ENCODE measurements at regions not wholly inside any gene's neighbourhood (a gene's known extent, or its start where the extent isn't known, plus 50 kb on each side); places are given as distances from the start of the nearest gene placed in this dataset.

DNA sequence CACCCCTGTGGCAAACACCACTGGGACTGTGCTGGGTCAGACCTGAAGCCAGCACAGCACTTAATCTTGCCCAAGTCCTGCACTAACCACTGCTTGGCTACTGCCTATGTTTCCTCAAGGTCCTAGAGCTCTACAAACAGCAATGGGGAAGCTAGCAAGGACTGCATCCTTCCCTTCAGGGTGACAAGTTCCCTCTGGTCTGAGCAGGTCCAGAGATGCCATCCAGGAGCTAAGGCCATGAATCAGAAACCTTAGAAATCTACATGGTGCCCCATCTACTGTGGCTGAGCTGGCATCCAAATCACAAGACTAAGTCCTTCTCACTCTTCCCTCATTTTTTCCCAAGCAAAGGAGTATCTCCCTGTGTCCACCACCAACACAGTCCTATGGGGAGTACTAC, 239.7 kb upstream of the UGT8 start:
- Mint-ChIP-seq H3K4me3 (no peak overlapping the region), H3K27ac (no peak overlapping the region), H3K9me3 (no peaks in the 10 kb centered on the region), H3K27me3 (no peaks in the 10 kb centered on the region), H3K4me1 (ENCODE audit: low read depth in 2 of 2) (peaks cover 0 to 4% of the 10 kb centered on the region in 2 donors), H3K36me3 (ENCODE audit: insufficient read depth) (no peaks in the 10 kb centered on the region)
- no peak for ATAC-seq (replicated peaks)
- DNase-seq, result no peak

DNA sequence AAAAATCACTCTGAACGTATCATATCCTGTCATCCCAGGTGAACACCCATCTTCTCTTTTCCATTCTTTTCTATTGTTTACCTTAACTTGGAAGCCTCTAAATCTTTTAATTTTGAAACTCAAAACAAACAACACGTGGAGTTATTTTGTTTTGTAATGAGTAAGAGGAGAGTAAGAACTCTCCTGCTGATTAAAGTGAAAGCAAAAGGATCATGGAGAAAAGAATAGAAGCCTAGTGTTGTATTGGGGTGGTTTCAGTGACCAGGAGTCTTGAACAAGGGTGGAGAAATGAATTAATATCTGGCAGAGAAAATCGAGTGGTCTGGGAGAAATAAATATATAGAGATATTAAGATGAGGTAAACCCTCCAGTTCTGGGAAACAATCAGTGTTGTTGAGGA, 237.4 kb upstream of the UGT8 start:
- no peaks in the 10 kb centered on the region for H3K36me3 Mint-ChIP-seq (ENCODE audit: insufficient read depth)
- no peak for ATAC-seq (replicated peaks)
- H3K9me3 Mint-ChIP-seq, result no peaks in the 10 kb centered on the region
- H3K4me1 Mint-ChIP-seq (ENCODE audit: low read depth in 2 of 2), result peaks cover 0 to 4% of the 10 kb centered on the region in 2 donors
- no peak for DNase-seq
- H3K27me3 Mint-ChIP-seq, result no peaks in the 10 kb centered on the region
- no peak overlapping the region for H3K4me3 Mint-ChIP-seq
- H3K27ac Mint-ChIP-seq, result no peak overlapping the region

DNA sequence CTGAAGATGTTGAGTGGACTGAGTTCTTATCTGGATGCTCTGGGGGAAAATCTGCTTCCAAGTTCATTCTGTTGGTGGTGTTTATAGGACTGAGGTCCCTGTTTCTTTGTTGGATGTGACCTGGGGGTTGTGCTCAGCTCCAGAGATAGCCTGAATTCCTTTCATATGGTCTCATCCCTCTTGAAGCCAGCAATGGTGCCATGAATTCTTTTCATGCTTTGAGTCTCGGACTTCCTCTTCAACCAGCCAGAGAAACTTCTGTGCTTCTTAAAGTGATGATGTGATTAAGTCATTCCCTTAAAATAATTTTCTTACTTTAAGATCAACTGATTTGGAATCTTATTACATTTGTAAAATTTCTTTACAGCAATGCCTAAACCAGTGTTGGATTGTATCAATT, 233.8 kb upstream of the UGT8 start:
- Mint-ChIP-seq H3K27ac (no peak overlapping the region), H3K4me1 (ENCODE audit: low read depth in 2 of 2) (peaks cover 0 to 4% of the 10 kb centered on the region in 2 donors), H3K27me3 (no peaks in the 10 kb centered on the region), H3K9me3 (no peaks in the 10 kb centered on the region), H3K36me3 (ENCODE audit: insufficient read depth) (no peaks in the 10 kb centered on the region), H3K4me3 (no peak overlapping the region)
- DNase-seq (no peak), ATAC-seq (replicated peaks) (no peak)

DNA sequence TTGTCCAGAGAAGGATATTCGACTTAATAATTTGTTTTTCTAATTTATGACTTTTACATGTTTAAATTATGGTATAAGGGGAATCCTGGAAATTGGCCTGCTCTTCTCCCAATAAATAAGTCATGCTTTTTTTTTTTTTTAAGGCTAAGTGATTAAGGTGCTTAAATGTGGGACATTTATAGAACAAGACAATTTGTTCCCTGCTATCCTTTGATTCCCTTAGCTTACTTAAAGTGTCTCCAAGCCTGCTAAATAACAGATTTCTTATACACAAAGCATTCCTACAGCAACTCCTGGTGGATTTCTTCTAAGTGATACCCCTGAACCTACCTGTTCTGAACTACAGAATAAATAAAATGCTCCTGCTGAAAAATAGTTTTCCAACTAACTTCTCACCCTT, 233.0 kb upstream of the UGT8 start:
- H3K4me3 Mint-ChIP-seq, result no peak overlapping the region
- no peaks in the 10 kb centered on the region for H3K9me3 Mint-ChIP-seq
- ATAC-seq (replicated peaks), result no peak

DNA sequence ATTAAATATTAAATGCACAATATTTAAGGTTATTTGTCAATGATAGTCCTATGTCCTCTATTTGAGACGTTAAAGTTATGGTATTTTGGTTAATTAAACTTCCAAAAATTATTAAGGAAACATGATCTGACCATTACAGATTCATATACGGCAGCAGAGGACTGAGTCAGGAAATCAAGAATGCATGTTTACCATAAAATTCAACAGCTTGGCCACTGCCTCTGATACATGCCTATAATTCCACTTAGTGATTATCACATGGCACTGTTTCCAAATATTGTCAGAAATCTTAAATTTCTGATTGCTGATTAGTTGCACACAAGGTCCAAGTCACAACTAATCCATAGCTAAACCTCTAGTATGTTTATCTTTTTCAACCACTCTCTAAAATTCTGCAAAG, 232.2 kb upstream of the UGT8 start:
- H3K9me3 Mint-ChIP-seq, result no peaks in the 10 kb centered on the region
- H3K27me3 Mint-ChIP-seq, result no peaks in the 10 kb centered on the region
- DNase-seq, result no peak
- no peaks in the 10 kb centered on the region for H3K36me3 Mint-ChIP-seq (ENCODE audit: insufficient read depth)
- ATAC-seq (replicated peaks), result no peak
- H3K27ac Mint-ChIP-seq, result no peak overlapping the region
- peaks cover 0 to under 1% of the 10 kb centered on the region in 2 donors for H3K4me1 Mint-ChIP-seq (ENCODE audit: low read depth in 2 of 2)
- no peak overlapping the region for H3K4me3 Mint-ChIP-seq

More for the DNA sequence above, 233.0 kb upstream of the UGT8 start:
- Mint-ChIP-seq H3K36me3 (ENCODE audit: insufficient read depth) (no peaks in the 10 kb centered on the region), H3K27me3 (no peaks in the 10 kb centered on the region), H3K4me1 (ENCODE audit: low read depth in 2 of 2) (peaks cover 0 to 4% of the 10 kb centered on the region in 2 donors), H3K27ac (no peak overlapping the region)
- DNase-seq, result no peak

DNA sequence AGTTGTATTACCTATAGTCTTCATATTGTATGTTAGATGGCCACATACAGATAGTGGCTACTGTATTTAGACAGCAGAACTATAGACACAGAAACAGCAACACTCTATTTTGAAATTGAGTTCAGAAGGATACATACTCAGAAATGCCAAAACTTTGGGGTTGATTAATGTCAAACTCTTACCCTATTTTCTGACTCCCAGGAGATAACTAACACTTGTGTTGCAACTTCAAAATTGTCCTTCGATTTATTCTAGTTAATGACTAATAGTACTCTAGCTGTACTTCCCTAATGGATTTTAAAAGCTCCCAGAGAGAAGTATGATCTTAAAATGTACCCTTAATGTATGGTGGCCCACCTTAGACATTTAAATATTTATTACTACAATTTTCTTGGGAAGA, 229.9 kb upstream of the UGT8 start:
- no peaks in the 10 kb centered on the region for H3K4me1 Mint-ChIP-seq (ENCODE audit: low read depth in 2 of 2)
- no peak for ATAC-seq (replicated peaks)
- no peak overlapping the region for H3K4me3 Mint-ChIP-seq
- no peaks in the 10 kb centered on the region for H3K9me3 Mint-ChIP-seq
- DNase-seq, result no peak
- H3K27ac Mint-ChIP-seq, result no peak overlapping the region
- H3K27me3 Mint-ChIP-seq, result peaks cover 0 to 6% of the 10 kb centered on the region in 2 donors
- H3K36me3 Mint-ChIP-seq (ENCODE audit: insufficient read depth), result no peaks in the 10 kb centered on the region

DNA sequence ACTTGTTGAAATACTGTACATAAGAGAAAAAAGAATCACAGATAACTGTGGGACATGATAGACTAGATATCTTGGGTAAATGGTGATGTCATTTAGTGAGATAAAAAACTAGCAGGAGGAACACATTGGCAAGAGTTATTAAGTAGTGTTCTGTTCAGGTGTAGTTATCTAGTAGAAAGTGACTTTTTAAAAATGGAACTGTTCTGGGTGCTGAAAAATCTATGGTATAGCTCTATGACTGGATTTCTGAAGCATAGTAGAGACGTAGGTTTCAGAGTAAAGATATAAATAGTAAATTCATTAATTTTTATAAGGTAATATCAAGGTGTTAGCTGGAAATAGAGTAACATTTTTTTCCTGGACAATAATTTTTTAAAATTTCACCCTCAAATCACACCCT, 225.1 kb upstream of the UGT8 start:
- no peaks in the 10 kb centered on the region for H3K36me3 Mint-ChIP-seq (ENCODE audit: insufficient read depth)
- ATAC-seq (replicated peaks) (no peak), DNase-seq (no peak)
- H3K4me1 Mint-ChIP-seq (ENCODE audit: low read depth in 2 of 2), result no peaks in the 10 kb centered on the region
- H3K9me3 Mint-ChIP-seq, result no peaks in the 10 kb centered on the region
- H3K27me3 Mint-ChIP-seq, result peaks cover 6 to 8% of the 10 kb centered on the region in 2 donors
- H3K27ac Mint-ChIP-seq, result no peak overlapping the region
- H3K4me3 Mint-ChIP-seq, result no peak overlapping the region

DNA sequence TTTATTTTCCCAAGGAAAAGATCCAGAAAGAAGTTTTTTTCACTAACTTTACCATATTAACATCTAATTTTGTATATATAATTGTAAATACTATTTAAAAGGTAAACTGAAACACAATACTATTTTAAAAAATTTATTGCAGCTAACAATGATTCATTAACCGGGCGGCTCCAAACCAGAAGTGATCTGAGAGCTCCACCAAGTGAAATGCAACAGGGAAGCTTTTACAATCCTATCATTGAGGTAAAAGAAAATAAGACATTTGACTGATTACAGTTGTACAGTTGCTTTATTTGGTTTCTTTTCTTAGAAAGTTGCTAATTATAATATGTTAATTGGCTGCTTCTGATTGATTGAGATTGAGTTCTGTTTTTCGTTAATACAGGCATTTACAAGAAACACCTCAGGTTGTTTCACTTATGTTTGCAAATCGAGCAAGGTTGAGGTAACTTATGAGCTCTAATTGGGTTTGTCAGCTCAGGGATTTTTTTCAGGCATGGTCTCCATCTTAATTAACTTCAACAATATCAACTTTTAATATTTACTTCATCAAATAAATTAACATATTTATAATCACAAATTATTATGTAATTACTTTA, 220.2 kb upstream of the UGT8 start:
- DNase-seq (no peak), ATAC-seq (replicated peaks) (no peak)
- Mint-ChIP-seq H3K9me3 (no peaks in the 10 kb centered on the region), H3K4me3 (no peak overlapping the region), H3K4me1 (ENCODE audit: low read depth in 2 of 2) (no peaks in the 10 kb centered on the region), H3K36me3 (ENCODE audit: insufficient read depth) (no peaks in the 10 kb centered on the region), H3K27me3 (peaks cover 1 to 8% of the 10 kb centered on the region in 2 donors), H3K27ac (no peak overlapping the region)

DNA sequence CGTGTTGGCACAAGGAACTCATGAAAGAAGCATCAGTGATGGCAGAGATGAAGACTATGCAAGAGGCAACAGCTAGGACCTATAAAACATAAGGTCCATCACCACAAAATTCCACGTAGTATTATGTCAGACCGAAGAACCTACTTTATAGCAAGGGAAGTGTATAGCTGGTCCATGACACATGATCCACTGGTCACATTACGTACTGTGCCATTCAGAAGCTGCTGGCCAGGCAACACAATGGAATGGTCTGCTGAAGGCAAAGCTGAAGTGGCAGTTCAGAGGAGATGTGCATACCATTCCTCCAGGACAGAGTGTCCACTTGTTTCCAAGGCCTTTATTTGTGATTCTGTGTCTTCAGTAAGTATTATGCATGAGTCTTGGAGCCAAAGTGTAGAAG, 215.5 kb upstream of the UGT8 start:
- Mint-ChIP-seq H3K4me1 (ENCODE audit: low read depth in 2 of 2) (no peaks in the 10 kb centered on the region), H3K27ac (no peak overlapping the region), H3K36me3 (ENCODE audit: insufficient read depth) (no peaks in the 10 kb centered on the region), H3K27me3 (peaks cover 0 to 2% of the 10 kb centered on the region in 2 donors), H3K9me3 (no peaks in the 10 kb centered on the region), H3K4me3 (no peak overlapping the region)
- ATAC-seq (replicated peaks) (no peak), DNase-seq (no peak)

DNA sequence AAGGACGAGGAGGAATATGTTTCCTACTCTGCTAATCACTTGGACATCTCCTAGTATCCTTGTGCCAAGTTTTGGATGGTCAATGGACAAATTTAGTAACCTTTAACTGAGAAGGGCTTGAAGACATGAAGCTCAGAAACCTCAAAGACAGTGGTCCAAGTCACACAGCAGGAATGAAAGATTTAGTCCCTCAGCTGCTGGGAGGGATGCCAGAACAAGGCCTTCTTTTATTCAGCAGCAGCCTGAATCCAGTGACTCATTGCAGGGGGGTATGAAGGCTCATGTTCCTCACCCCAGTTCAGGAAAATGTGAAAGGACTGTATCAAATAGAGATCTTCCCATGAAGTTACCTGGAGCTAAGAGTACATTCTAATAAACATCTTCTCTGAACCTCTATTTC, 214.9 kb upstream of the UGT8 start:
- Mint-ChIP-seq H3K27ac (no peak overlapping the region), H3K4me1 (ENCODE audit: low read depth in 2 of 2) (no peaks in the 10 kb centered on the region), H3K27me3 (peaks cover 0 to 6% of the 10 kb centered on the region in 2 donors), H3K36me3 (ENCODE audit: insufficient read depth) (no peaks in the 10 kb centered on the region), H3K4me3 (no peak overlapping the region), H3K9me3 (no peaks in the 10 kb centered on the region)
- no peak for ATAC-seq (replicated peaks)
- no peak for DNase-seq

DNA sequence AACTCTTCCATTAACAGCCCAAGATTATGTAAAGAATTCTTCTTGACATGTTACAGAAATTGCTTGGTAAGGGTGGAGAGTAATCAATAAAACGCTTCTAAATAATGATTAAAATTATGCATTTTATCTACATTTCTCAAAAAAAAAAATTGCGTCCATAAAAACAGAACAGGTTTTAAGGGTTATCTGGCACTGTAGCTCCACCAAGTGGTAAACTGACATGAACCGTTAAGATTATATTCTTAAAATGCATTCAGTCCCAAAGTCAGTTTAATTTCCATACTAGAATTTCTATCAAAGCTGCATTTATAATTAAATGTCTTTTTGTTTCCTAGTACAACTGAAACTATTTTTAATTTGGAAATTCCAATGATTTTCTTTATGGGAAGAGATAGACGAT, 214.0 kb upstream of the UGT8 start:
- H3K36me3 Mint-ChIP-seq (ENCODE audit: insufficient read depth), result no peaks in the 10 kb centered on the region
- ATAC-seq (replicated peaks), result no peak
- no peak for DNase-seq
- H3K9me3 Mint-ChIP-seq, result no peaks in the 10 kb centered on the region
- H3K4me3 Mint-ChIP-seq, result no peak overlapping the region
- H3K27ac Mint-ChIP-seq, result no peak overlapping the region
- H3K4me1 Mint-ChIP-seq (ENCODE audit: low read depth in 2 of 2), result no peaks in the 10 kb centered on the region
- H3K27me3 Mint-ChIP-seq, result peaks cover 4 to 6% of the 10 kb centered on the region in 2 donors

DNA sequence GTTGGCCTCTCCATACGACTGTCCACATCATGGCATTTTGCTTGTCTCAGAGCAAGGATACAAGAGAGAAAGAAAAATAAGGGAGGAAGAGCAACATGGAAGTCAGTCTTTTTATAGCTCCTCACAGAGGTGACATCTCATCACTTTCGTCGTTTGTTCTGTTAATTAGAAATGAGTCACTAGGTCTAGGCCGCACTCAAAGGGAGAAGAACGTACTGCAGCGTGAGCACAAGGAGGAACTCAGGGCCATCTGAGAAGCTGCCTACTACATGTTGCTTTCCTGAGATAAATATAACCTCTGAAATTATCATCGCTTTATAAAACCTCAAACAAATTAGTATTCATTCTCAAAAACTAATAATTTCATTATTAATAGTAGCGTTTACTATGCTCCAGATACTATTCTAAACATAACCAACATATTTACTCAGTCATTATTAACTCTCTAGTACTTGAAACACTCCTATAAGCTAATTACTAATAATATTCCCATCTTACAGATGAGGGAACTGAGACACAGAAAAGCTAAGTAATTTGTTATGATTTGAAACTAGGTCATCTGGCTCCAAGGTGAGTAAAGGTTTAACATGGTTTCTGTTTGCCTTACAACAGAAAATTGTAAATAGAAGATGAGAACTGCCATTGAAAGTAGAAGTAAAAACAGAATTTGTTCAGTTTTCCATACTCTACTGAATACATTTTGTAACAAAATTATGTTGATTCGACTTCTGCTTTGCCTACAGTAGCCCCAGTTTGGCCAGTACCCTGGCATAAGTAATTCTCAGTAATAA, 213.2 kb upstream of the UGT8 start:
- no peaks in the 10 kb centered on the region for H3K36me3 Mint-ChIP-seq (ENCODE audit: insufficient read depth)
- DNase-seq, result no peak
- ATAC-seq (replicated peaks), result no peak

DNA sequence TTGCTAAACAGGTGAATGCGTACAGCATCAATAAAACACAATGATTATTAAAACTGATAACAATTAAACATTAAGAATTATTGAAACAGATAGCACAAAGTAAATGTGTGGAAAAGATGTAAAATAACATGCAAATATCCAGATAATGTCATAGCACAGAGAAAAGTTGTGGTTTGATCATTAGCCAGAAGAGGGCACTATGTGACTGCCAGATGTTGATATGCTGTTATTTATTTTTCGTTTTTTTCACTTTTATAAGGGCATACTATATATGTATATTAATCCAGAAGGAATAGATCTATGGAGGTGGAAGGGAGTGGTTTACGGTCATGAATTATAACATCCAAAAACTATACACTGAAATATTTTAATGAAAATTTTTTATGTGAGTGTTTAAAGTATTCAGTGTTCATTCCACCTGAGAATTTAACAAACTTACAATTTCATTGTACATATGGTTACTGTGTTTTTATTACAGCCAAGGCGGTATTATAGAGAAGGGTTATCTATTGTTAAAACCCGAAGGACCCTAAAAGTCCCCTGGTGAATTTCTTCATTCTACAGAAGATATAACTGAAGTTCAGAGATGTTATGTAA, 211.9 kb upstream of the UGT8 start:
- no peak for ATAC-seq (replicated peaks)
- no peaks in the 10 kb centered on the region for H3K9me3 Mint-ChIP-seq
- H3K27me3 Mint-ChIP-seq, result peaks cover 4 to 6% of the 10 kb centered on the region in 2 donors
- H3K4me3 Mint-ChIP-seq, result no peak overlapping the region
- no peak for DNase-seq
- H3K4me1 Mint-ChIP-seq (ENCODE audit: low read depth in 2 of 2), result no peaks in the 10 kb centered on the region
- no peak overlapping the region for H3K27ac Mint-ChIP-seq
- no peaks in the 10 kb centered on the region for H3K36me3 Mint-ChIP-seq (ENCODE audit: insufficient read depth)

More for the DNA sequence above, 213.2 kb upstream of the UGT8 start:
- H3K4me1 Mint-ChIP-seq (ENCODE audit: low read depth in 2 of 2), result no peaks in the 10 kb centered on the region
- H3K27ac Mint-ChIP-seq, result no peak overlapping the region
- peaks cover 4 to 6% of the 10 kb centered on the region in 2 donors for H3K27me3 Mint-ChIP-seq
- no peaks in the 10 kb centered on the region for H3K9me3 Mint-ChIP-seq
- no peak overlapping the region for H3K4me3 Mint-ChIP-seq

DNA sequence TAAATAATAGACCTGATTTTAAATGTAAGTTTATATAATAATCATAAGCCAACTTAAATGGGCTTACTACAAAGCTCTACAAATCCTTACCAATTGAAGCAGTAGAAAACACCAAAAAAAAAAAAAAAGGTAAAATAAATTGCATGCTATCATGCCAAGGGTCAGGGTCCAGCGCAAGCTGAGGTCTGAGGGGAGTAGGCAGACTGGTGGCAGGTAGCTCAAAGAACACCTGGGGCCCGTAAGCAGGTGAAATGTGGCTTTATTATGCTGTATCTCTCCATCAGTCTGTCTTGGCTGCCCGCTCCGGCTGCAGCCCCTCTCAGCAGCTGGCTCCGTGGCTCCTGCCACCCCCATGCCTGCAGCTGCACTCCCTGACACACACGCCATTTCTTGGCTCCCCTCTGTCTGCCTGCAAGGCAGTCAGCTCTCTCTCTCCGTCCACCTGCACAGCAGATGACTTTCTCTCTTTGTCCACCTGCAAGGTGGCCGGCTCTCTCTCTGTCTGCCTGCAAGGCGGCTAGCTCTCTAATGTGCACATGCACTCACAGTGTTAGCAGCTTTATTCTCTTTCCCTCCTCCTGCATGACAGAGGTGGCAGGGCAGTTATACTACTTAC, 209.4 kb upstream of the UGT8 start:
- no peak overlapping the region for H3K4me3 Mint-ChIP-seq
- H3K9me3 Mint-ChIP-seq, result no peaks in the 10 kb centered on the region
- no peak for ATAC-seq (replicated peaks)
- no peaks in the 10 kb centered on the region for H3K36me3 Mint-ChIP-seq (ENCODE audit: insufficient read depth)
- H3K27ac Mint-ChIP-seq, result no peak overlapping the region
- peaks cover 4 to 6% of the 10 kb centered on the region in 2 donors for H3K27me3 Mint-ChIP-seq
- H3K4me1 Mint-ChIP-seq (ENCODE audit: low read depth in 2 of 2), result no peaks in the 10 kb centered on the region
- no peak for DNase-seq
